Left cardiac atrium (tissue), 4 donors: ENCODE measurements at regions not wholly inside any gene's neighbourhood (a gene's known extent, or its start where the extent isn't known, plus 50 kb on each side); places are given as distances from the start of the nearest gene placed in this dataset.
"Not testable (repeated sequence)": the region's sequence is repeated elsewhere in the genome, so short reads cannot be mapped to it uniquely, and the experiment has no call there.

Experiments
- ATAC-seq, 2 donors: fragments of 200-7000 bp; cut with Tn5 transposase; one replicate each; pipeline ENCODE4 v1.9.1; 2020; ENCODE audit warnings: mild to moderate bottlenecking in 2 of 2, moderate library complexity in 2 of 2
- DNase-seq: peaks from one replicate; pipeline ENCODE4 v3.0.0-alpha.2; 2020
- intact Hi-C, 2 donors: fragments of 100-400 bp; cut with DNase I; formaldehyde crosslinking; loops; one replicate each; pipeline versions ENCODE4 v1.14.1 to v1.15.1; 2022 to 2023
- donor health status: DM: no; HTN: yes; CAD: no.
- donor health status: DM: no; HTN: yes; CAD: no; lungs with severe emphysema.
- donor health status: DM: yes; HTN: yes; CAD: no.
- donor health status: Dilated cardiomyopathy.

GRCh38 chr1:115439520-115439919 lies 101.5 kb upstream of the NGF start:
- not testable (repeated sequence) for DNase-seq, ATAC-seq
- intact Hi-C loops: loop anchor here in 1 of 2 donors (10.0 kb wide), 1 partner anchor 55 kb away; no protein-coding TSS in a partner anchor

- ATAC-seq (no peak), DNase-seq (no peak)
- intact Hi-C loops: loop anchor here in 1 of 2 donors (10.0 kb wide), 1 partner anchor 58 kb away; no protein-coding TSS in a partner anchor
Observed at GRCh38 chr1:115437196-115437595, 99.1 kb upstream of the NGF start.

DNA sequence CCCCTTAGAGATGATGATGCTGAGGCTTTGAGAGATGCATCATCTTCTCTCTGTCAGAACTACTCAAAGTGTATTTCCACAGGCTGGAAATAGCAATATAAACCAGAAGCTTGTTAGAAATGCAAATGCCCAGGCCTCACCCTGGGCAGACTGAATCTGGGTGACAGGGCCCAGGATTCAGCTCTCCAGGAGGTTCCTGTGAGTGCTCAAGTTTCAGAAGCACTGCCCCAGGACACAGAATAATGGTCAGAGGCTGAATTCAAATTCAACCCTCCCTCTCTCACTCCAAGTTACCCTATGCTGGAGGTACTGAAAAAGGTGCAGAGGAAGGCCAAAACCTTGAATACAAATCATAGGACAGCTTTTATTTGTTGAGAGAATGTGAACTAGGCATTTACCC lies 98.5 kb upstream of the NGF start:
- intact Hi-C loops: loop anchor here in 1 of 2 donors (10.0 kb wide), 1 partner anchor 58 kb away; no protein-coding TSS in a partner anchor
- ATAC-seq (no peak), DNase-seq (no peak)

- DNase-seq: no peak
- peak in 1 of 2 donors; percentile 58 for ATAC-seq
- intact Hi-C loops: loop anchor here in 1 of 2 donors (10.0 kb wide), 1 partner anchor 61 kb away; no protein-coding TSS in a partner anchor
Observed at GRCh38 chr1:115433483-115433882, 95.4 kb upstream of the NGF start.

- ATAC-seq (peak in 1 of 2 donors; percentile 30), DNase-seq (no peak)
- intact Hi-C loops: loop anchor here in 1 of 2 donors (10.0 kb wide), 1 partner anchor 63 kb away; no protein-coding TSS in a partner anchor
Observed at GRCh38 chr1:115432061-115432460, 94.0 kb upstream of the NGF start.

DNA sequence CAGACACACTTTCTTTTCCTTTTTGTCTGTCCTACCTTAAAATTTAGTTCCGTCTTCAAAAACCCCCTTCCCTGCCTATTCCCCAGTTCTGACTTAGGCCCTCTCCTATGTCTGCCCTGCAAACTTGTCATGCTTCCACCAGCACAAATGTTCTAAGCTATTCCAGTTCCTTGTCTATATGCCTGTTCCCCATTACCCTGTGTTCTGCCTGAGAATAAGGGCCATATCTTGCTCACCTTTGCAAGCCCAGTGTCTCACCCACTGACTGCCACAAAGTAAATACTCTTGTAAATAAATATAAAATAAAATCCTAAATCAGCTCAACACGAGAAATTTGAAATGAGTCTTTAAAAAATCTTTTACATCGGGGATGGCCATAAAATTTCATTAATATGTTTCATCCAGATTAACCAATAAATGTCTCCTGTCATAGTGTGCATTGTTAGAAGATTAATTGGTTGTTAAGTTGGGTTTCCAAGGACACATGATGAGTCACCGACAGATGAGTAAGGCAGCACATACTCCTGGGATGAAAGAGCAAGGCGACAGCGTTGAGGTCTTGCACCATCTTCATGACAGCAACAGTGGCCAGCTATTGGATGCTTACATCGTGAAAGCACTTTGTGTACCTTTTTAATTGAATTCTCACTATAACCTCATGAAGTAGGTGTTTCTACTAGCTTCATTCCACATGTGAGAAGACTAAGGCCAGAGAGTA lies 92.6 kb upstream of the NGF start:
- ATAC-seq: peak in 1 of 2 donors; percentile 48
- peak; percentile 30 for DNase-seq
- intact Hi-C loops: loop anchor here in 1 of 2 donors (10.0 kb wide), 1 partner anchor 64 kb away; no protein-coding TSS in a partner anchor

GRCh38 chr1:115429884-115430283 lies 91.8 kb upstream of the NGF start:
- DNase-seq (no peak), ATAC-seq (no peak)
- intact Hi-C loops: loop anchor here in 1 of 2 donors (10.0 kb wide), 1 partner anchor 65 kb away; no protein-coding TSS in a partner anchor

DNA sequence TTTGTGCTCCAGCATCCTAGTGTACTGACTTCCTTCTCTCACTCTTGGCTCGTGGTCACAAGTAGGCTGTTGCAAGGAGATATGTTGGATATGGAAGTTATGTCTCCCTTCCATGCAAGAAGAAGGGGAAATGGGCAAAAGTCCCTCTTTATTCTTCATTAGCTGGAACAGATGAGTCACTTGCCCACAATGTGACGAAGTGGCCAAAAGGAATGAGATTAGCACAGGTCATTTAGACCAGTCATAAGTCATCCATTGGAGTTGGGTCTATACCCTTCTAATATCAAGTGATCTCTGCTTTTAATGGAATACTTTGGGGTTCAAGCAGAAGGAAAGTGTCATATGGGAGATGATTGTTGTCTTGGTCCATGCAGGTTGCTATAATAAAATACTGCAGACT lies 91.2 kb upstream of the NGF start:
- DNase-seq (no peak), ATAC-seq (no peak)
- intact Hi-C loops: no loop called here

DNA sequence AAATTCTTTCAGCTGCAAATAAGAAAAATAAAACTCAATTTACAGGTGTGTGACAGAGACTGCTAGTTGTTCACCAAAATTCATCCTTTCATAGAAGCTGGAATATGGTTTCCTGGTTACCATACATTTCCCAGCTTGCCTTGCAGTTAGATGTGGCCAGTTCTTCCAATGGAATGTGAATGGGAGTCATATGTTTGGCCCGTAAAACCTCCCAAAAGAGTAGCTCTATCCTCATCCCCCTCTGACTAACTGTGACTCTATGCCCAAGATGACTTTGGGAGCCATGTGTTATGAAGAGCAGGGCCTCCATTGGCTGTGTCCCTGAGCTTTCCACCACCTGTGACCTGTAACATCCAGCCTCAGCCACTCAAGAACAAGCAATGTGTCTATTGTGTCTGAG lies 90.6 kb upstream of the NGF start:
- no peak for ATAC-seq
- intact Hi-C loops: no loop called here

GRCh38 chr1:115428256-115428655 lies 90.2 kb upstream of the NGF start:
- DNase-seq (no peak), ATAC-seq (no peak)
- intact Hi-C loops: no loop called here

More for the DNA sequence above, 90.6 kb upstream of the NGF start:
- DNase-seq: no peak

DNA sequence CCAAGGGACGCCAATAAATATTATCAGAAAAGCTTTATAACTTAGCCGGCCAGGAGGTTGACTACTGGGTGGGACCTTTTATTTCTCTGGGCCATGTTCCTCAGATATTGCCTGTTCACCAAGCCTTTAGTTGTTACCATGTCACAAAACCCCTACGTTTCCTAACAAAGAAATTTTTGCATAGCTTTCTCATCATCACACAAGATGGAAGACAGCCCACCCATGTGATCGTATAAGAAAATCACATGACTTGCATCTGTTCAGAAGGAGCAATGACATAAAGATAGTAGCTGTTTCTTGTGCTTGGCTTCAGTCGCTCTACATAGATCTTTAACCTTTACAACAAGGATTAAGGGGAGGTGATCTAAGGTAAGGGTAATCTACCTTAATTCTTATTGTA lies 88.9 kb upstream of the NGF start:
- DNase-seq (no peak), ATAC-seq (no peak)
- intact Hi-C loops: no loop called here

DNA sequence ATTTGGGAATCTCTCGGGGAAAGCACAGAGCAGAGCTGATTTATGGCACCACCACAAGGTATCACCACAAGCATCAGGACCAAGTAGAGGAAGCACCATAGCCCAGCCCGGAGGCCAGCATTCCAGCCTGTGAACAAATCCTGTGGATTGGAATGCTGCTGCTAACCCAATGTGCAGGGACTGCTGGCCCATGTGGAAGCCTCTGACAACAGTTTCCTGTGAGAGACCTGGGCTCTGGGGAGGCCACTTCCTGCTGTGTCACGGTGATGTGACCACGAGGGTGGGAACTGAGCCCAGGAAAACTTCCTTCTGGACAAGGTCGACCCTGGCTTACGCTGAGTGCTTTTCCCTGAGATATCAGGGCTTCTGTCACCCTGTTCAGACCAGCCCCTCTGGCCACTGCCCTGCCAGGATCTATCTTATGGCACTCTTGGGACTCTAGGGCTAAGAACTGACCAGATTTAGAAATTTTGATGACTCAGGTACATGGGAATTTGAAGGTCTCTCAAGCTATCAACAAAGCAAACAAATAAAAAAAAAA lies 88.3 kb upstream of the NGF start:
- intact Hi-C loops: no loop called here
- ATAC-seq (peak; percentile 91 to 94), DNase-seq (peak; percentile 88)

DNA sequence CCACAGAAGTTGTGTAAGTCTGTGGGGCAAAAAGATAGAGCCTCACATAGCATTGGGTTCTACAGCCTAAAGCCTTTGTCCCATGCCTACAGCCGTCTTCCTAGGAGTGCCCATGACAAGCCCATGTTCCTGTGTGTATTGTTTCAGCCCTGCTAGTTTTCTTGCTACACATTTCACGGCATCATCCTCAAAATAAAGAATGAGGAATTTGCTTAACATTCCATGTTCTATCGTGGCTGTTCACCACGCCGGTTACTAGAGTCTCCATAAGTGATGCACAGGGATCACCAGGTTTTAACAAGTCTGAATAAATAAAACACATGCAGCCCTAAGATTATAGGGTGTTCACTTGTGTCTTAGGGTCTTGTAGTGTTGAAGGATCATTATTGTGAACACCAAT lies 87.4 kb upstream of the NGF start:
- intact Hi-C loops: no loop called here
- DNase-seq (no peak), ATAC-seq (no peak)

GRCh38 chr1:115423776-115424175 lies 85.7 kb upstream of the NGF start:
- intact Hi-C loops: no loop called here
- no peak for DNase-seq
- no peak for ATAC-seq

GRCh38 chr1:115419571-115419970 lies 81.5 kb upstream of the NGF start:
- DNase-seq (no peak), ATAC-seq (no peak)

DNA sequence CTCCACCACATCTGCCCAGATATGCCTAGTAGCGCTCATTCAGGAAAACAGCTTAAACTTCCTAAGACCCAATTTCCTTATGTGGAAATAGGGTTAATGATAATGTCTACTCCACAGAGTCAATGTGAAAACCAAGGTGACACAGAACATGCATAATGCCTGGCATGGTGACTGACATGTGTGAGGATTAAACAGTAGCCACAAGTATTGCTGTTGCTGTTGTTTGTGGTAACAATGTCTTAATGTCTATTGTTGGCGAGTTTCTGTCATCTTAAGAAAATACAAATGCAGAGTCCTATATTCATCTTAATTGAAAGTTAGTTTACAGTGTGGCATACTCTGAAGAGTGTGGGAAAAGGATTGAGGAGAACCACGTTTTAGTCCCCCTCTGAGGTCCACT lies 75.6 kb upstream of the NGF start:
- intact Hi-C loops: no loop called here
- no peak for DNase-seq
- ATAC-seq: no peak

More at GRCh38 chr1:115419571-115419970, 81.5 kb upstream of the NGF start:
- intact Hi-C loops: no loop called here

- intact Hi-C loops: no loop called here
- no peak for DNase-seq
- no peak for ATAC-seq
Observed at GRCh38 chr1:115413208-115413607, 75.2 kb upstream of the NGF start.

- no peak for DNase-seq
- intact Hi-C loops: no loop called here
- ATAC-seq: no peak
Observed at GRCh38 chr1:115412733-115413132, 74.7 kb upstream of the NGF start.

- DNase-seq (no peak), ATAC-seq (no peak)
- intact Hi-C loops: no loop called here
Observed at GRCh38 chr1:115412286-115412685, 74.2 kb upstream of the NGF start.

DNA sequence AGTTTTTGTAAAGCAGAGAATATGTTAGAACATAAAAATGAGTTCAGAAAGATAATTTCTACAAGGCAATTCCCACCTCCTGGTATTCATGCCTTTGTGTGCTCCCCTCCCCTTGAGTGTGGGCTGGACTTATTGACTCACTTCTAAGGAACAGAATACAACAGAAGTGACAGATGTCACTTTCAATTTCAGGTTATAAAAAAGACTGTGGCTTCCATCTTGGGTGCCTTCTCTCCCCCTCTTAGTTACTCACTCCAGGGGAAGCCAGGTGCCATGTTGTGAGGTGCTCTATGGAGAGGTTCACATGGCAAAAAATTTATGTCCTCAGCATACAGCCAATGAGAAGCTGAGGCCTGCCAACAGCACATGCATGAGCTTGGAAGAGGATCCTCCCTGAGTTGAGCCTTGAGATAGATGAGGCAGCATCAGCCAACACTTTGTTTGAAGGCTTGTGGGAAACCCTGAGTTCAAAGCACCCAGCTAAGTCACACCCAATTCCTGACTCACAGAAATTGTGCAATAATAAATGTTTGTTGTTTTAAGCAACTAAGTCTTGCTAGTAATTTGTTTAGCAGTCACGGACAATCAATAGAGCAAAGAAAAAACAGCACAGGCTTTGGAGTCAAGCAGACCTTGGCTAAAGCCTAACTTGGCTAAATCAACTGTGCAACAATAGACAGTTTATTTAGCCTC lies 73.5 kb upstream of the NGF start:
- intact Hi-C loops: no loop called here
- ATAC-seq (peak in 1 of 2 donors; percentile 64), DNase-seq (no peak)
